ENCODE measurements at regions not wholly inside any gene's neighbourhood (a gene's known extent, or its start where the extent isn't known, plus 50 kb on each side); places are given as distances from the start of the nearest gene placed in this dataset.

- DNase-seq = no peak
Measured at GRCh38 chr15:93614386-93615104, 525.5 kb upstream of the RGMA start.

GRCh38 chr15:93613386-93613785, 524.4 kb upstream of the RGMA start:
- DNase-seq = no peak

GRCh38 chr15:93612953-93613352, 523.9 kb upstream of the RGMA start:
- DNase-seq = no peak

GRCh38 chr15:93610944-93611343, 521.9 kb upstream of the RGMA start:
- DNase-seq = no peak

- no peak for DNase-seq
Measured at GRCh38 chr15:93608643-93609148, 519.7 kb upstream of the RGMA start.

GRCh38 chr15:93603550-93603949, 514.5 kb upstream of the RGMA start:
- DNase-seq = no peak

GRCh38 chr15:93587059-93587521, 498.1 kb upstream of the RGMA start:
- DNase-seq = no peak

GRCh38 chr15:93585012-93585411, 496.0 kb upstream of the RGMA start:
- no peak for DNase-seq

GRCh38 chr15:93583968-93584367, 495.0 kb upstream of the RGMA start:
- DNase-seq = no peak

- DNase-seq = no peak
Measured at GRCh38 chr15:93583552-93583951, 494.5 kb upstream of the RGMA start.

- DNase-seq = no peak
Measured at GRCh38 chr15:93570527-93570926, 481.5 kb upstream of the RGMA start.

GRCh38 chr15:93566762-93567161, 477.8 kb upstream of the RGMA start:
- no peak for DNase-seq

GRCh38 chr15:93565201-93565600, 476.2 kb upstream of the RGMA start:
- no peak for DNase-seq

- no peak for DNase-seq
Measured at GRCh38 chr15:93563218-93563617, 474.2 kb upstream of the RGMA start.

- no peak for DNase-seq
Measured at GRCh38 chr15:93562395-93563123, 473.5 kb upstream of the RGMA start.

- no peak for DNase-seq
Measured at GRCh38 chr15:93557696-93558095, 468.7 kb upstream of the RGMA start.

GRCh38 chr15:93553167-93553935, 464.3 kb upstream of the RGMA start:
- no peak for DNase-seq

- DNase-seq = no peak
Measured at GRCh38 chr15:93543093-93543492, 454.1 kb upstream of the RGMA start.

- DNase-seq = no peak
Measured at GRCh38 chr15:93527374-93528050, 438.5 kb upstream of the RGMA start.

GRCh38 chr15:93524432-93524831, 435.4 kb upstream of the RGMA start:
- no peak for DNase-seq

- no peak for DNase-seq
Measured at GRCh38 chr15:93523481-93523880, 434.5 kb upstream of the RGMA start.

- no peak for DNase-seq
Measured at GRCh38 chr15:93520206-93520605, 431.2 kb upstream of the RGMA start.

- no peak for DNase-seq
Measured at GRCh38 chr15:93519599-93519998, 430.6 kb upstream of the RGMA start.

Data from activated CD8-positive, alpha-beta memory T cell treated with anti-CD3 and anti-CD28 coated beads, Interleukin-2, amount 50 U/mL, for 4 hours (primary cell).